ENCODE measurements at regions not wholly inside any gene's neighbourhood (a gene's known extent, or its start where the extent isn't known, plus 50 kb on each side); places are given as distances from the start of the nearest gene placed in this dataset.

DNA sequence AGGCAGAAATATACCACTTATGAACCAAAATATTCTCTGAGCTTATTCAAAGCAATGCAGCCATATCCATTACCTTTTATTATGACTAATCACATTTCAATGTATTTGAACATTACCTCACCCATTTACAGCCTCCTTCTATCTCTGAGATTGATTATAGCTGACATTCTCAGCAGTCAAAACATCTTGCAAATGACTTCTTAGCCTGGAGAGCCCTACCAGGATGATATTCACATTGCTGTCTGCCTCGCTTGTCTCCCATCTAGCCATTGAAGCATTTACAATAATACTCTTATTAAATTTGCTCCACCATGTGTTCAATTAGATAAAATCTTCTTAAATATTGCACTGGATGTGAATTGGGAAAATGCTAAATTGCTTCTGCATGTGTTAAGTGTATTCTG, 1879.9 kb upstream of the ACO1 start:
- Histone ChIP-seq H3K36me3 (no peaks in the 10 kb centered on the region), H3K27me3 (no peaks in the 10 kb centered on the region), H3K9me3 (no peaks in the 10 kb centered on the region), H3K27ac (no peak overlapping the region), H3K4me1 (no peaks in the 10 kb centered on the region), H3K4me3 (no peak overlapping the region)
- intact Hi-C loops (cut with DNase I), result no loop called here
- DNase-seq, result no peak
- TF ChIP-seq POLR2A (IDR thresholded peaks at IDR 0.05) (no peak), POLR2AphosphoS5 (IDR thresholded peaks at IDR 0.05) (no peak), EP300 (IDR thresholded peaks at IDR 0.05) (no peak)
- TF ChIP-seq, protein P1, sequence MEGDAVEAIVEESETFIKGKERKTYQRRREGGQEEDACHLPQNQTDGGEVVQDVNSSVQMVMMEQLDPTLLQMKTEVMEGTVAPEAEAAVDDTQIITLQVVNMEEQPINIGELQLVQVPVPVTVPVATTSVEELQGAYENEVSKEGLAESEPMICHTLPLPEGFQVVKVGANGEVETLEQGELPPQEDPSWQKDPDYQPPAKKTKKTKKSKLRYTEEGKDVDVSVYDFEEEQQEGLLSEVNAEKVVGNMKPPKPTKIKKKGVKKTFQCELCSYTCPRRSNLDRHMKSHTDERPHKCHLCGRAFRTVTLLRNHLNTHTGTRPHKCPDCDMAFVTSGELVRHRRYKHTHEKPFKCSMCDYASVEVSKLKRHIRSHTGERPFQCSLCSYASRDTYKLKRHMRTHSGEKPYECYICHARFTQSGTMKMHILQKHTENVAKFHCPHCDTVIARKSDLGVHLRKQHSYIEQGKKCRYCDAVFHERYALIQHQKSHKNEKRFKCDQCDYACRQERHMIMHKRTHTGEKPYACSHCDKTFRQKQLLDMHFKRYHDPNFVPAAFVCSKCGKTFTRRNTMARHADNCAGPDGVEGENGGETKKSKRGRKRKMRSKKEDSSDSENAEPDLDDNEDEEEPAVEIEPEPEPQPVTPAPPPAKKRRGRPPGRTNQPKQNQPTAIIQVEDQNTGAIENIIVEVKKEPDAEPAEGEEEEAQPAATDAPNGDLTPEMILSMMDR (IDR thresholded peaks at IDR 0.05), result no peak
- WGBS, 2 donors, result 55 to 79% methylated on average over 1 of the region's 1 CpG

DNA sequence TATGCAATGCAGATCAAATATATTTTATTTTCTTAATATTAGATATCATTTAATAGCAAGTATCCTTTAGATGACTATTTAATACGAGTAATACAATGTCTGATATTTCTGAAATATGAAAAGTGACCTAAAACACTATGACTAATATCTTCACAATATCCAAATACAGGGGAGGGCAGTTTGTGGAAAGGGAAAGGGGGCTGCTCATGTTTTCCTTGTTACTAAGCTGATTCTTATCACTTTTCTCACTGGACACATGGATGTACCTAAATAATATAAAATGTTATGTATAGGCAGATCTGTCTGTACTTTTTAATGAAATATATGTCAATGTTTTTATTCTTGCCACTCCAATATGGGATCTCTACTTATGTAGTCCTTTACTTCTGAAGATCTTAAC, 1879.1 kb upstream of the ACO1 start:
- no peaks in the 10 kb centered on the region for H3K27me3 ChIP-seq
- H3K27ac ChIP-seq, result no peak overlapping the region
- H3K4me1 ChIP-seq, result no peaks in the 10 kb centered on the region
- H3K4me3 ChIP-seq, result no peak overlapping the region
- TF ChIP-seq EP300 (IDR thresholded peaks at IDR 0.05) (no peak), POLR2AphosphoS5 (IDR thresholded peaks at IDR 0.05) (no peak), POLR2A (IDR thresholded peaks at IDR 0.05) (no peak)
- TF ChIP-seq, protein P1 (IDR thresholded peaks at IDR 0.05), result no peak
- WGBS, 2 donors, result 59 to 71% methylated on average over 1 of the region's 1 CpG
- no peaks in the 10 kb centered on the region for H3K36me3 ChIP-seq
- no peaks in the 10 kb centered on the region for H3K9me3 ChIP-seq
- intact Hi-C loops (cut with DNase I), result no loop called here
- no peak for DNase-seq

DNA sequence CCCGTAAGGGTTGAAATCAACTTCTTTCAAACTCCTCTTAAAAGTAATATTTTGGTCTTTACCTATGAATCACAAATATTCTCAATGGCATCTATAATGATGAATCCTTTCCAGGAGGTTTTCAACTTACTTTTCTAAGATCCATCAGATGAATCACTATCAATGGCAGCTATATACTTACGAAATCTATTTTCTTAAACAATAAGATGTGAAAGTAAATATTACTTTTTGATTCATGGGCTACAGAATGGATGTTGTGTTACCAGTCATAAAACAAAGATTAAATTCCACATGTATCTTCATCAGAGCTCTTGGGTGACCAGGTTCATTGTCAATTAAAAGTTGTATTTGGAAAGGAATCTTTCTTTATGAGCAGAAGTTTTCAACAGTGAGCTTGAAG, 1877.7 kb upstream of the ACO1 start:
- no peak for DNase-seq
- Histone ChIP-seq H3K4me3 (no peak overlapping the region), H3K4me1 (no peaks in the 10 kb centered on the region), H3K9me3 (no peaks in the 10 kb centered on the region), H3K27me3 (no peaks in the 10 kb centered on the region), H3K36me3 (no peaks in the 10 kb centered on the region), H3K27ac (no peak overlapping the region)
- TF ChIP-seq, protein P1 (IDR thresholded peaks at IDR 0.05), result no peak
- TF ChIP-seq POLR2AphosphoS5 (IDR thresholded peaks at IDR 0.05), result no peak
- TF ChIP-seq EP300 (IDR thresholded peaks at IDR 0.05), result no peak
- TF ChIP-seq POLR2A (IDR thresholded peaks at IDR 0.05), result no peak
- 77 to 84% methylated on average over 2 of the region's 2 CpGs for WGBS, 2 donors
- intact Hi-C loops (cut with DNase I), result no loop called here

DNA sequence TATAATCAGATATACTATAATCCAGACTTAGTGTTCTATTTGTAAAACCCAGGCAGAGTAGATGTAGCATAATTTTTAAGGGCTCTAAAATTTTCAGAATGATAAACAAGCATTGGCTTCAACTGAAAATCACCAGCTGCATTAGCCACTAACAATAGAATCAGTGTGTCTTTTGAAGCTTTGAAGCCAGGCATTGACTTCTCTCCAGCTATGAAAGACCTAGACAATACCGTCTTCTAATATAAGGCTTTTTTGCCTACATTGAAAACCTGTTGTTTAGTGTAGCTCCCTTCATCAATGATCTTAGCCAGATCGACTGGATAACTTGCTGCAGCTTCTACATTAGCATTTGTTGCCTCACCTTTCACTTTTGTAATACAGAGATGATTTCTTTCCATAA, 1877.3 kb upstream of the ACO1 start:
- TF ChIP-seq POLR2AphosphoS5 (IDR thresholded peaks at IDR 0.05), result no peak
- no peak for TF ChIP-seq EP300 (IDR thresholded peaks at IDR 0.05)
- no peak for TF ChIP-seq POLR2A (IDR thresholded peaks at IDR 0.05)
- TF ChIP-seq, protein P1 (IDR thresholded peaks at IDR 0.05), result no peak
- H3K27me3 ChIP-seq, result no peaks in the 10 kb centered on the region
- no peaks in the 10 kb centered on the region for H3K9me3 ChIP-seq
- H3K4me1 ChIP-seq, result no peaks in the 10 kb centered on the region
- H3K4me3 ChIP-seq, result no peak overlapping the region
- H3K27ac ChIP-seq, result no peak overlapping the region
- intact Hi-C loops (cut with DNase I), result no loop called here
- DNase-seq, result no peak
- 67 to 76% methylated on average over 2 of the region's 2 CpGs for WGBS, 2 donors
- no peaks in the 10 kb centered on the region for H3K36me3 ChIP-seq

DNA sequence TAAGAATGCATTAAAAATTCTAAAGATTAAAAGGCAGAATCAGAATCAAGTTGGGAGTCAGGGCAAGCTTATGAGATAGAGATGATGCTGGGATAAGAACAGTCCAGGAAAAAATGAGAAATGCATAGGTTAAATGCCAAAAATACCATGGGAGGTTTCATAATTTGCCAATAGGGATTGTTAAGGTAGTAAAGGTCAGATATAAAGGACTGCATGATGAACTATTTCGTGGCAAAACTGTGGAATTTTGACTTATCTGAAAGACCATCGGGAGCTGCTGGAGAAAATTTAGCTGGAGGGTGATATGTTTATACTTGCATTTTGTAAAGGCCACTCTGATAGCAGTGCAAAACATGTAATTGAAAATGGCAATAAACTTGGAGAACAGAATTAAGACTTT, 1872.8 kb upstream of the ACO1 start:
- DNase-seq, result no peak
- intact Hi-C loops (cut with DNase I), result loop anchor here (10.0 kb wide), 1 partner anchor 1997 kb away; no protein-coding TSS in a partner anchor
- no peaks in the 10 kb centered on the region for H3K9me3 ChIP-seq
- no peaks in the 10 kb centered on the region for H3K27me3 ChIP-seq
- no peak overlapping the region for H3K4me3 ChIP-seq
- WGBS, 2 donors, result 57 to 68% methylated on average over 2 of the region's 2 CpGs
- no peaks in the 10 kb centered on the region for H3K4me1 ChIP-seq
- TF ChIP-seq EP300 (IDR thresholded peaks at IDR 0.05) (no peak), POLR2A (IDR thresholded peaks at IDR 0.05) (no peak), POLR2AphosphoS5 (IDR thresholded peaks at IDR 0.05) (no peak)
- TF ChIP-seq, protein P1 (IDR thresholded peaks at IDR 0.05), result no peak
- H3K27ac ChIP-seq, result no peak overlapping the region
- no peaks in the 10 kb centered on the region for H3K36me3 ChIP-seq

Measured in sigmoid colon (tissue), 6 donors.